ENCODE measurements at regions not wholly inside any gene's neighbourhood (a gene's known extent, or its start where the extent isn't known, plus 50 kb on each side); places are given as distances from the start of the nearest gene placed in this dataset.

DNA sequence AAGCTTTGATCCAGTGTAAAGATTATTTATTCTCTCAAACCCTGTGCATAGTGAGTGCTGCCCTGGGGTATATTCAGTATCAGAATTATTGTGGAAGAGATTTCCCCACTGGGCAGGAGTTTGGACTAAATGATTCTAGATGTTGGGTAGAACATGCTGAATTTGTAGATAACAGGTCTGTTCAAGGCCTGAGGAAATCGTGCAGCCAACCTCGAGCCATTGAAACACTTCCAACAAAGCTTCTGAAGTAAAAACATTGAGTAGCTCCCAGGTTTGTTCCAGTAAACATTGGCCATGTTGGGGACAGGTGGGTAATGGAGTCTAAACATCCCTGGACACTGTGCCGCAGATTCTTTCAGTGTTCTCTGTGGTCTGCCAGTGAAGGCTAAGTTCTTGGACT is 87.5 kb downstream of the LLPH start:
- TF ChIP-seq, protein P1, sequence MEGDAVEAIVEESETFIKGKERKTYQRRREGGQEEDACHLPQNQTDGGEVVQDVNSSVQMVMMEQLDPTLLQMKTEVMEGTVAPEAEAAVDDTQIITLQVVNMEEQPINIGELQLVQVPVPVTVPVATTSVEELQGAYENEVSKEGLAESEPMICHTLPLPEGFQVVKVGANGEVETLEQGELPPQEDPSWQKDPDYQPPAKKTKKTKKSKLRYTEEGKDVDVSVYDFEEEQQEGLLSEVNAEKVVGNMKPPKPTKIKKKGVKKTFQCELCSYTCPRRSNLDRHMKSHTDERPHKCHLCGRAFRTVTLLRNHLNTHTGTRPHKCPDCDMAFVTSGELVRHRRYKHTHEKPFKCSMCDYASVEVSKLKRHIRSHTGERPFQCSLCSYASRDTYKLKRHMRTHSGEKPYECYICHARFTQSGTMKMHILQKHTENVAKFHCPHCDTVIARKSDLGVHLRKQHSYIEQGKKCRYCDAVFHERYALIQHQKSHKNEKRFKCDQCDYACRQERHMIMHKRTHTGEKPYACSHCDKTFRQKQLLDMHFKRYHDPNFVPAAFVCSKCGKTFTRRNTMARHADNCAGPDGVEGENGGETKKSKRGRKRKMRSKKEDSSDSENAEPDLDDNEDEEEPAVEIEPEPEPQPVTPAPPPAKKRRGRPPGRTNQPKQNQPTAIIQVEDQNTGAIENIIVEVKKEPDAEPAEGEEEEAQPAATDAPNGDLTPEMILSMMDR (conservative IDR thresholded peaks at IDR 0.05; ENCODE audit: low read depth in 2 of 2): no peak
- TF ChIP-seq EZH2phosphoT487 (IDR thresholded peaks at IDR 0.05; ENCODE audit: unreplicated experiment): no peak
- no peak for TF ChIP-seq EZH2 (IDR thresholded peaks at IDR 0.05; ENCODE audit: low read depth, unreplicated experiment)
- TF ChIP-seq CREB1 (CRISPR knock-in tag; IDR thresholded peaks at IDR 0.05; ENCODE audit: low read depth): no peak
- TF ChIP-seq POLR2AphosphoS5 (IDR thresholded peaks at IDR 0.05; ENCODE audit: low read depth): no peak
- no peak for TF ChIP-seq JUNB (IDR thresholded peaks at IDR 0.05; ENCODE audit: unreplicated experiment)
- TF ChIP-seq, protein P2, sequence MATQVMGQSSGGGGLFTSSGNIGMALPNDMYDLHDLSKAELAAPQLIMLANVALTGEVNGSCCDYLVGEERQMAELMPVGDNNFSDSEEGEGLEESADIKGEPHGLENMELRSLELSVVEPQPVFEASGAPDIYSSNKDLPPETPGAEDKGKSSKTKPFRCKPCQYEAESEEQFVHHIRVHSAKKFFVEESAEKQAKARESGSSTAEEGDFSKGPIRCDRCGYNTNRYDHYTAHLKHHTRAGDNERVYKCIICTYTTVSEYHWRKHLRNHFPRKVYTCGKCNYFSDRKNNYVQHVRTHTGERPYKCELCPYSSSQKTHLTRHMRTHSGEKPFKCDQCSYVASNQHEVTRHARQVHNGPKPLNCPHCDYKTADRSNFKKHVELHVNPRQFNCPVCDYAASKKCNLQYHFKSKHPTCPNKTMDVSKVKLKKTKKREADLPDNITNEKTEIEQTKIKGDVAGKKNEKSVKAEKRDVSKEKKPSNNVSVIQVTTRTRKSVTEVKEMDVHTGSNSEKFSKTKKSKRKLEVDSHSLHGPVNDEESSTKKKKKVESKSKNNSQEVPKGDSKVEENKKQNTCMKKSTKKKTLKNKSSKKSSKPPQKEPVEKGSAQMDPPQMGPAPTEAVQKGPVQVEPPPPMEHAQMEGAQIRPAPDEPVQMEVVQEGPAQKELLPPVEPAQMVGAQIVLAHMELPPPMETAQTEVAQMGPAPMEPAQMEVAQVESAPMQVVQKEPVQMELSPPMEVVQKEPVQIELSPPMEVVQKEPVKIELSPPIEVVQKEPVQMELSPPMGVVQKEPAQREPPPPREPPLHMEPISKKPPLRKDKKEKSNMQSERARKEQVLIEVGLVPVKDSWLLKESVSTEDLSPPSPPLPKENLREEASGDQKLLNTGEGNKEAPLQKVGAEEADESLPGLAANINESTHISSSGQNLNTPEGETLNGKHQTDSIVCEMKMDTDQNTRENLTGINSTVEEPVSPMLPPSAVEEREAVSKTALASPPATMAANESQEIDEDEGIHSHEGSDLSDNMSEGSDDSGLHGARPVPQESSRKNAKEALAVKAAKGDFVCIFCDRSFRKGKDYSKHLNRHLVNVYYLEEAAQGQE (IDR thresholded peaks at IDR 0.05; ENCODE audit: unreplicated experiment): no peak
- no peak for TF ChIP-seq ZNF114 (CRISPR knock-in tag; IDR thresholded peaks at IDR 0.05)
- no peak for TF ChIP-seq NANOG (IDR thresholded peaks at IDR 0.05; ENCODE audit: borderline replicate concordance)
- no peak for TF ChIP-seq ZNF331 (CRISPR knock-in tag; IDR thresholded peaks at IDR 0.05; ENCODE audit: low read depth)
- TF ChIP-seq STAT1 (IDR thresholded peaks at IDR 0.05; ENCODE audit: unreplicated experiment): no peak
- TF ChIP-seq, protein P3, sequence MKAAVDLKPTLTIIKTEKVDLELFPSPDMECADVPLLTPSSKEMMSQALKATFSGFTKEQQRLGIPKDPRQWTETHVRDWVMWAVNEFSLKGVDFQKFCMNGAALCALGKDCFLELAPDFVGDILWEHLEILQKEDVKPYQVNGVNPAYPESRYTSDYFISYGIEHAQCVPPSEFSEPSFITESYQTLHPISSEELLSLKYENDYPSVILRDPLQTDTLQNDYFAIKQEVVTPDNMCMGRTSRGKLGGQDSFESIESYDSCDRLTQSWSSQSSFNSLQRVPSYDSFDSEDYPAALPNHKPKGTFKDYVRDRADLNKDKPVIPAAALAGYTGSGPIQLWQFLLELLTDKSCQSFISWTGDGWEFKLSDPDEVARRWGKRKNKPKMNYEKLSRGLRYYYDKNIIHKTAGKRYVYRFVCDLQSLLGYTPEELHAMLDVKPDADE (IDR thresholded peaks at IDR 0.05): no peak
- TF ChIP-seq, protein P4, sequence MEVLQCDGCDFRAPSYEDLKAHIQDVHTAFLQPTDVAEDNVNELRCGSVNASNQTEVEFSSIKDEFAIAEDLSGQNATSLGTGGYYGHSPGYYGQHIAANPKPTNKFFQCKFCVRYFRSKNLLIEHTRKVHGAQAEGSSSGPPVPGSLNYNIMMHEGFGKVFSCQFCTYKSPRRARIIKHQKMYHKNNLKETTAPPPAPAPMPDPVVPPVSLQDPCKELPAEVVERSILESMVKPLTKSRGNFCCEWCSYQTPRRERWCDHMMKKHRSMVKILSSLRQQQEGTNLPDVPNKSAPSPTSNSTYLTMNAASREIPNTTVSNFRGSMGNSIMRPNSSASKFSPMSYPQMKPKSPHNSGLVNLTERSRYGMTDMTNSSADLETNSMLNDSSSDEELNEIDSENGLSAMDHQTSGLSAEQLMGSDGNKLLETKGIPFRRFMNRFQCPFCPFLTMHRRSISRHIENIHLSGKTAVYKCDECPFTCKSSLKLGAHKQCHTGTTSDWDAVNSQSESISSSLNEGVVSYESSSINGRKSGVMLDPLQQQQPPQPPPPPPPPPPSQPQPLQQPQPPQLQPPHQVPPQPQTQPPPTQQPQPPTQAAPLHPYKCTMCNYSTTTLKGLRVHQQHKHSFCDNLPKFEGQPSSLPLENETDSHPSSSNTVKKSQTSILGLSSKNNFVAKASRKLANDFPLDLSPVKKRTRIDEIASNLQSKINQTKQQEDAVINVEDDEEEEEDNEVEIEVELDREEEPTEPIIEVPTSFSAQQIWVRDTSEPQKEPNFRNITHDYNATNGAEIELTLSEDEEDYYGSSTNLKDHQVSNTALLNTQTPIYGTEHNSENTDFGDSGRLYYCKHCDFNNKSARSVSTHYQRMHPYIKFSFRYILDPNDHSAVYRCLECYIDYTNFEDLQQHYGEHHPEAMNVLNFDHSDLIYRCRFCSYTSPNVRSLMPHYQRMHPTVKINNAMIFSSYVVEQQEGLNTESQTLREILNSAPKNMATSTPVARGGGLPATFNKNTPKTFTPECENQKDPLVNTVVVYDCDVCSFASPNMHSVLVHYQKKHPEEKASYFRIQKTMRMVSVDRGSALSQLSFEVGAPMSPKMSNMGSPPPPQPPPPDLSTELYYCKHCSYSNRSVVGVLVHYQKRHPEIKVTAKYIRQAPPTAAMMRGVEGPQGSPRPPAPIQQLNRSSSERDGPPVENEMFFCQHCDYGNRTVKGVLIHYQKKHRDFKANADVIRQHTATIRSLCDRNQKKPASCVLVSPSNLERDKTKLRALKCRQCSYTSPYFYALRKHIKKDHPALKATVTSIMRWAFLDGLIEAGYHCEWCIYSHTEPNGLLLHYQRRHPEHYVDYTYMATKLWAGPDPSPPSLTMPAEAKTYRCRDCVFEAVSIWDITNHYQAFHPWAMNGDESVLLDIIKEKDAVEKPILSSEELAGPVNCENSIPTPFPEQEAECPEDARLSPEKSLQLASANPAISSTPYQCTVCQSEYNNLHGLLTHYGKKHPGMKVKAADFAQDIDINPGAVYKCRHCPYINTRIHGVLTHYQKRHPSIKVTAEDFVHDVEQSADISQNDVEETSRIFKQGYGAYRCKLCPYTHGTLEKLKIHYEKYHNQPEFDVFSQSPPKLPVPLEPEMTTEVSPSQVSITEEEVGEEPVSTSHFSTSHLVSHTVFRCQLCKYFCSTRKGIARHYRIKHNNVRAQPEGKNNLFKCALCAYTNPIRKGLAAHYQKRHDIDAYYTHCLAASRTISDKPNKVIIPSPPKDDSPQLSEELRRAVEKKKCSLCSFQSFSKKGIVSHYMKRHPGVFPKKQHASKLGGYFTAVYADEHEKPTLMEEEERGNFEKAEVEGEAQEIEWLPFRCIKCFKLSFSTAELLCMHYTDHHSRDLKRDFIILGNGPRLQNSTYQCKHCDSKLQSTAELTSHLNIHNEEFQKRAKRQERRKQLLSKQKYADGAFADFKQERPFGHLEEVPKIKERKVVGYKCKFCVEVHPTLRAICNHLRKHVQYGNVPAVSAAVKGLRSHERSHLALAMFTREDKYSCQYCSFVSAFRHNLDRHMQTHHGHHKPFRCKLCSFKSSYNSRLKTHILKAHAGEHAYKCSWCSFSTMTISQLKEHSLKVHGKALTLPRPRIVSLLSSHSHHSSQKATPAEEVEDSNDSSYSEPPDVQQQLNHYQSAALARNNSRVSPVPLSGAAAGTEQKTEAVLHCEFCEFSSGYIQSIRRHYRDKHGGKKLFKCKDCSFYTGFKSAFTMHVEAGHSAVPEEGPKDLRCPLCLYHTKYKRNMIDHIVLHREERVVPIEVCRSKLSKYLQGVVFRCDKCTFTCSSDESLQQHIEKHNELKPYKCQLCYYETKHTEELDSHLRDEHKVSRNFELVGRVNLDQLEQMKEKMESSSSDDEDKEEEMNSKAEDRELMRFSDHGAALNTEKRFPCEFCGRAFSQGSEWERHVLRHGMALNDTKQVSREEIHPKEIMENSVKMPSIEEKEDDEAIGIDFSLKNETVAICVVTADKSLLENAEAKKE (CRISPR knock-in tag; IDR thresholded peaks at IDR 0.05): no peak

All from GM23338 (cell line).